NT2/D1 (cell line): ENCODE measurements at regions not wholly inside any gene's neighbourhood (a gene's known extent, or its start where the extent isn't known, plus 50 kb on each side); places are given as distances from the start of the nearest gene placed in this dataset.

Source experiments
- SUZ12 ChIP-seq: IDR thresholded peaks from 2 replicates; pipeline ENCODE4 v1.6.1; 2011; ENCODE audit not compliant: insufficient read length, insufficient read depth; ENCODE audit errors: extremely low read depth
- YY1 ChIP-seq: IDR thresholded peaks from 2 replicates; pipeline ENCODE4 v1.6.1; 2011; ENCODE audit not compliant: insufficient read length, insufficient read depth
- ZNF274 ChIP-seq: IDR thresholded peaks from 2 replicates; pipeline ENCODE4 v1.6.1; 2011; ENCODE audit warnings: mild to moderate bottlenecking, low read depth, low read length

DNA sequence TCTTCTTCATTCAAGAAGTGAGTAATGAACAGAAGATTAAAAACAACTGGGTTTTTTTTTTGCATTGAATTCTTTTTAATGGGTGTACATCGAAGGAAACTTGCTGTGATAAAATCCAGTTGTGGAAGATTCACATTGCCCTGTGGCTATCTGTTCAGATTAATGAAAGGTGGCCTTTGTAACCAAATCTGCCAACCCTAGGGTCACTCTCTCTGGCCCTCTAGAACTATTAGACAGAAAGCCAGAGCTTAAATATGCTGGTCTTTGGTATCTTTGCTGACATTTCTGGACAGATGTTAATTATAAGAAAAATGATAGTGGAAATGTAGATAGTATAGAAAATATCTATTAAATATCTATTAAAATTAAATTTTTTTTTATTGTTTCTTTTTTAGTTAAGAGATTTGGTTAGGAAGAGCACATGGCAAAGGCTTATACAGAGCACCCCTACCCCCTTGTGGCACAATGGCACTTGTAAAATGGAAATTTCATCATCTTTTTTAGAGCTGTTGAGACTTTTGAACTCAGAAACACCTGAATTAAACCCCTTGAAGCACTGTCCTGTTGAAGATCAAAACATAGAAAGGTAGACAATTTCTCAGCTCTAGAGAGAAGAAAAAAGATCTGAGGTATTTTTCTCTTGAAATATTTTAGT lies 572.5 kb downstream of the PKHD1 start:
- TF ChIP-seq ZNF274 (no peak), YY1 (no peak), SUZ12 (no peak)
